ENCODE measurements at regions not wholly inside any gene's neighbourhood (a gene's known extent, or its start where the extent isn't known, plus 50 kb on each side); places are given as distances from the start of the nearest gene placed in this dataset.

GRCh38 chr5:83001796-83002381 is 75.3 kb downstream of the TMEM167A start:
- no peaks in the 10 kb centered on the region for H3K9me3 Mint-ChIP-seq
- H3K27me3 Mint-ChIP-seq (ENCODE audit: low read depth) = no peaks in the 10 kb centered on the region
- no peak overlapping the region for H3K27ac Mint-ChIP-seq (ENCODE audit: unreplicated experiment)
- no peaks in the 10 kb centered on the region for H3K36me3 Mint-ChIP-seq (ENCODE audit: low read depth)
- TF ChIP-seq CTCF (conservative IDR thresholded peaks at IDR 0.05) = no peak
- no peak overlapping the region for H3K4me3 Mint-ChIP-seq
- no peak for DNase-seq (ENCODE audit: low read depth, low spot score)
- peaks cover 21% of the 10 kb centered on the region for H3K4me1 Mint-ChIP-seq

- TF ChIP-seq CTCF (conservative IDR thresholded peaks at IDR 0.05) = no peak
- Mint-ChIP-seq H3K27ac (ENCODE audit: unreplicated experiment) (peak overlapping the region; percentile 10), H3K9me3 (no peaks in the 10 kb centered on the region), H3K4me1 (peaks cover 21% of the 10 kb centered on the region), H3K4me3 (no peak overlapping the region), H3K36me3 (ENCODE audit: low read depth) (no peaks in the 10 kb centered on the region), H3K27me3 (ENCODE audit: low read depth) (no peaks in the 10 kb centered on the region)
- no peak for DNase-seq (ENCODE audit: low read depth, low spot score)
Observed at GRCh38 chr5:83000922-83001321, 76.3 kb downstream of the TMEM167A start.

GRCh38 chr5:83000428-83000827 is 76.8 kb downstream of the TMEM167A start:
- no peak for TF ChIP-seq CTCF (conservative IDR thresholded peaks at IDR 0.05)
- Mint-ChIP-seq H3K27ac (ENCODE audit: unreplicated experiment) (no peak overlapping the region), H3K4me3 (no peak overlapping the region), H3K9me3 (no peaks in the 10 kb centered on the region), H3K4me1 (peaks cover 21% of the 10 kb centered on the region), H3K36me3 (ENCODE audit: low read depth) (no peaks in the 10 kb centered on the region), H3K27me3 (ENCODE audit: low read depth) (no peaks in the 10 kb centered on the region)
- DNase-seq (ENCODE audit: low read depth, low spot score) = no peak

GRCh38 chr5:82993416-82993815 is 83.8 kb downstream of the TMEM167A start:
- no peak for TF ChIP-seq CTCF (conservative IDR thresholded peaks at IDR 0.05)
- Mint-ChIP-seq H3K9me3 (peaks cover 5% of the 10 kb centered on the region), H3K27ac (ENCODE audit: unreplicated experiment) (no peak overlapping the region), H3K36me3 (ENCODE audit: low read depth) (no peaks in the 10 kb centered on the region), H3K27me3 (ENCODE audit: low read depth) (no peaks in the 10 kb centered on the region), H3K4me1 (peaks cover 5% of the 10 kb centered on the region), H3K4me3 (no peak overlapping the region)
- DNase-seq (ENCODE audit: low read depth, low spot score) = no peak

- Mint-ChIP-seq H3K27ac (ENCODE audit: unreplicated experiment) (no peak overlapping the region), H3K4me1 (peaks cover 5% of the 10 kb centered on the region), H3K9me3 (peaks cover 5% of the 10 kb centered on the region), H3K36me3 (ENCODE audit: low read depth) (no peaks in the 10 kb centered on the region), H3K4me3 (no peak overlapping the region), H3K27me3 (ENCODE audit: low read depth) (no peaks in the 10 kb centered on the region)
- DNase-seq (ENCODE audit: low read depth, low spot score) = no peak
- no peak for TF ChIP-seq CTCF (conservative IDR thresholded peaks at IDR 0.05)
Observed at GRCh38 chr5:82992646-82993045, 84.5 kb downstream of the TMEM167A start.

Data from neural crest cell (in vitro differentiated cells).